ENCODE measurements at regions not wholly inside any gene's neighbourhood (a gene's known extent, or its start where the extent isn't known, plus 50 kb on each side); places are given as distances from the start of the nearest gene placed in this dataset.

DNA sequence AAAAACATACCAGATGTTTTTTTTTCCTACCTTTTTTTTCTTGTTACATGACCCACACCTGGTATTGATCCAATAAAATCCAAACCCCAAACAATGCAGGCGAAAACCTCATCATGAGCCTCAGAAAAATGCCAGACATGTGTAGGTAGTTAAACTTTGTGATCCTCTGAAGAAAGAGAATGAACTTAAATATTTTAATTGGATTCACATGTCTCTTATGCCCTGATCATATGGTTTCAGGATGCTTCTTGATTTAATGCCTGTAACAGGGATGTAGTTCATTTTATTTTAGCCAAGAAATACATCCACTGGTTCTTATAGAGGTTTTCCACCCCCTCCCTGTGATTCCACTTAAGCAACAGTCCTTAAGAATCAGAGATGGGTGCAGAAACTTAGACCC, 451.6 kb downstream of the TYW1 start:
- TF ChIP-seq, protein P1, sequence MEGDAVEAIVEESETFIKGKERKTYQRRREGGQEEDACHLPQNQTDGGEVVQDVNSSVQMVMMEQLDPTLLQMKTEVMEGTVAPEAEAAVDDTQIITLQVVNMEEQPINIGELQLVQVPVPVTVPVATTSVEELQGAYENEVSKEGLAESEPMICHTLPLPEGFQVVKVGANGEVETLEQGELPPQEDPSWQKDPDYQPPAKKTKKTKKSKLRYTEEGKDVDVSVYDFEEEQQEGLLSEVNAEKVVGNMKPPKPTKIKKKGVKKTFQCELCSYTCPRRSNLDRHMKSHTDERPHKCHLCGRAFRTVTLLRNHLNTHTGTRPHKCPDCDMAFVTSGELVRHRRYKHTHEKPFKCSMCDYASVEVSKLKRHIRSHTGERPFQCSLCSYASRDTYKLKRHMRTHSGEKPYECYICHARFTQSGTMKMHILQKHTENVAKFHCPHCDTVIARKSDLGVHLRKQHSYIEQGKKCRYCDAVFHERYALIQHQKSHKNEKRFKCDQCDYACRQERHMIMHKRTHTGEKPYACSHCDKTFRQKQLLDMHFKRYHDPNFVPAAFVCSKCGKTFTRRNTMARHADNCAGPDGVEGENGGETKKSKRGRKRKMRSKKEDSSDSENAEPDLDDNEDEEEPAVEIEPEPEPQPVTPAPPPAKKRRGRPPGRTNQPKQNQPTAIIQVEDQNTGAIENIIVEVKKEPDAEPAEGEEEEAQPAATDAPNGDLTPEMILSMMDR (conservative IDR thresholded peaks at IDR 0.05; ENCODE audit: low read depth, low read length) = no peak
- TF ChIP-seq EZH2 (IDR thresholded peaks at IDR 0.05; ENCODE audit: borderline replicate concordance, low read depth, low read length, poor library complexity, severe bottlenecking) = no peak

Measured in A673 (cell line).